ENCODE measurements at regions not wholly inside any gene's neighbourhood (a gene's known extent, or its start where the extent isn't known, plus 50 kb on each side); places are given as distances from the start of the nearest gene placed in this dataset.
A peak's percentile ranks its signal among the peaks of the same experiment; 100 is the strongest.

- ChIA-PET CTCF (interaction anchor here (0.8 to 3.1 kb wide), 5 partner anchors 9 to 693 kb away, joined by 3 to 14 read pairs (median 3); no protein-coding TSS in a partner anchor), POLR2A (interaction anchor here (0.6 kb wide), 1 partner anchor 116 kb away, joined by 3 read pairs; no protein-coding TSS in a partner anchor)
- Histone ChIP-seq H3K27ac (ENCODE audit: low read depth in 2 of 2, low read length in 1 of 2) (no peak overlapping the region), H3K9me3 (no peaks in the 10 kb centered on the region), H2AFZ (ENCODE audit: low read depth) (no peak overlapping the region), H3K9me2 (no peaks in the 10 kb centered on the region), H4K20me1 (ENCODE audit: insufficient read depth) (no peaks in the 10 kb centered on the region), H3K27me3 (ENCODE audit: insufficient read depth) (no peaks in the 10 kb centered on the region), H3K9ac (no peak overlapping the region), H3K4me3 (ENCODE audit: low read depth in 2 of 2, low read length in 1 of 2) (no peak overlapping the region), H3K4me1 (ENCODE audit: control insufficient read depth in 1 of 2, insufficient read depth in 2 of 2, low read depth in 1 of 2, low read length in 1 of 2) (peaks cover 3 to 22% of the 10 kb centered on the region in 2 experiments), H3F3A (replicated peaks; ENCODE audit: insufficient read depth) (no peaks in the 10 kb centered on the region), H3K79me2 (ENCODE audit: insufficient read depth) (no peaks in the 10 kb centered on the region), H3K4me2 (no peak overlapping the region), H3K36me3 (replicated peaks in 1 of 2; ENCODE audit: control insufficient read depth in 1 of 2, insufficient read depth in 2 of 2, low read length in 1 of 2) (no peaks in the 10 kb centered on the region)
- DNase-seq = no peak
- TF ChIP-seq FOSL2 (IDR thresholded peaks at IDR 0.05; ENCODE audit: borderline replicate concordance, low read depth) (no peak), EZH2phosphoT487 (IDR thresholded peaks at IDR 0.05; ENCODE audit: borderline replicate concordance, low read depth) (no peak), TEAD4 (IDR thresholded peaks at IDR 0.05; ENCODE audit: borderline replicate concordance, insufficient read depth) (no peak), YY1 (IDR thresholded peaks at IDR 0.05; ENCODE audit: low read depth) (no peak), IRF3 (IDR thresholded peaks at IDR 0.05; ENCODE audit: low read depth, low read length) (no peak), RCOR1 (IDR thresholded peaks at IDR 0.05; ENCODE audit: low read length) (no peak)
- WGBS (ENCODE audit: low lambda C conversion rate) = 97% methylated on average over 11 of the region's 11 CpGs
Observed at GRCh38 chr16:73185737-73186136, 137.8 kb upstream of the ZFHX3 start.

GRCh38 chr16:73183611-73184092 lies 135.7 kb upstream of the ZFHX3 start:
- no peaks in the 10 kb centered on the region for H3F3A ChIP-seq (replicated peaks; ENCODE audit: insufficient read depth)
- no peaks in the 10 kb centered on the region for H3K9me2 ChIP-seq
- 48% methylated on average over 17 of the region's 17 CpGs for WGBS (ENCODE audit: low lambda C conversion rate)
- POLR2A ChIA-PET = interaction anchor here (0.7 to 1.0 kb wide), 4 partner anchors 11 to 127 kb away, joined by 3 read pairs; no protein-coding TSS in a partner anchor
- no peak overlapping the region for H3K4me2 ChIP-seq
- H3K4me3 ChIP-seq (ENCODE audit: low read depth in 2 of 2, low read length in 1 of 2) = peak overlapping the region in 1 of 2 experiments; percentile 7; a peak in 1 of 4 replicates
- H3K4me1 ChIP-seq (ENCODE audit: control insufficient read depth in 1 of 2, insufficient read depth in 2 of 2, low read depth in 1 of 2, low read length in 1 of 2) = peaks cover 3 to 25% of the 10 kb centered on the region in 2 experiments
- no peaks in the 10 kb centered on the region for H4K20me1 ChIP-seq (ENCODE audit: insufficient read depth)
- H3K9me3 ChIP-seq = no peaks in the 10 kb centered on the region
- H3K27me3 ChIP-seq (ENCODE audit: insufficient read depth) = no peaks in the 10 kb centered on the region
- H3K36me3 ChIP-seq (replicated peaks in 1 of 2; ENCODE audit: control insufficient read depth in 1 of 2, insufficient read depth in 2 of 2, low read length in 1 of 2) = no peaks in the 10 kb centered on the region
- no peak overlapping the region for H3K9ac ChIP-seq
- CTCF ChIA-PET = interaction anchor here (0.6 to 3.1 kb wide), 16 partner anchors 11 to 988 kb away, joined by 3 to 14 read pairs (median 3); no protein-coding TSS in a partner anchor
- H2AFZ ChIP-seq (ENCODE audit: low read depth) = no peak overlapping the region
- H3K79me2 ChIP-seq (ENCODE audit: insufficient read depth) = no peaks in the 10 kb centered on the region
- DNase-seq = peak; percentile 72
- H3K27ac ChIP-seq (ENCODE audit: low read depth in 2 of 2, low read length in 1 of 2) = peak overlapping the region in 1 of 2 experiments; percentile 93; a peak in 2 of 4 replicates
- TF ChIP-seq EP300 (IDR thresholded peaks at IDR 0.05; ENCODE audit: borderline replicate concordance in 1 of 2, low read depth in 1 of 2, low read length in 1 of 2) (peak in 1 of 2 experiments; percentile 92; a peak in 2 of 4 replicates), TAF1 (IDR thresholded peaks at IDR 0.05; ENCODE audit: borderline replicate concordance, low read depth, low read length) (no peak), REST (IDR thresholded peaks at IDR 0.05; ENCODE audit: low read depth, low read length) (0 out of 2 replicates have a peak, but pooled peaks have one; percentile 13), RCOR1 (IDR thresholded peaks at IDR 0.05; ENCODE audit: low read length) (peak; percentile 88), GABPA (IDR thresholded peaks at IDR 0.05; ENCODE audit: low read depth) (no peak), NFIC (IDR thresholded peaks at IDR 0.05; ENCODE audit: borderline replicate concordance) (peak; percentile 27; the same call in 1 of the 2 replicates), POLR2AphosphoS5 (IDR thresholded peaks at IDR 0.05; ENCODE audit: low read depth, low read length) (0 out of 2 replicates have a peak, but pooled peaks have one; percentile 22), GATA2 (CRISPR knock-in tag; IDR thresholded peaks at IDR 0.05) (peak; percentile 79), MXI1 (IDR thresholded peaks at IDR 0.05; ENCODE audit: low read depth, low read length) (peak; percentile 85), FOXJ3 (CRISPR knock-in tag; IDR thresholded peaks at IDR 0.05) (peak; percentile 68; the same call in 1 of the 2 replicates), MAX (IDR thresholded peaks at IDR 0.05; ENCODE audit: low read depth) (0 out of 2 replicates have a peak, but pooled peaks have one; percentile 18), RFX5 (IDR thresholded peaks at IDR 0.05; ENCODE audit: low read length) (no peak), ELF1 (IDR thresholded peaks at IDR 0.05) (no peak), USF1 (IDR thresholded peaks at IDR 0.05; ENCODE audit: borderline replicate concordance, low read depth) (no peak), SIN3A (IDR thresholded peaks at IDR 0.05; ENCODE audit: borderline replicate concordance, low read depth, low read length) (no peak), SMC3 (IDR thresholded peaks at IDR 0.05; ENCODE audit: low read depth, low read length) (peak; percentile 57)

Measured in SK-N-SH (cell line).